BJ (cell line): ENCODE measurements at regions not wholly inside any gene's neighbourhood (a gene's known extent, or its start where the extent isn't known, plus 50 kb on each side); places are given as distances from the start of the nearest gene placed in this dataset.

ENCODE experiments used
- CTCF ChIA-PET: fragments of 350-600 bp; formaldehyde crosslinking; extraction: SDS; loops from one replicate; lab custom pipeline; 2021; ENCODE audit warnings: antibody characterized with exemption, inconsistent platforms; lab: Yijun Ruan, JAX
- POLR2A ChIA-PET: fragments of 300-600 bp; sonication (Branson Sonifier 250); formaldehyde crosslinking; extraction: SDS; loops from one replicate; lab custom pipeline; 2021; ENCODE audit warnings: antibody characterized with exemption; lab: Charles Lee
- DNase-seq: peaks from one replicate; pipeline ENCODE4 v3.0.0-alpha.2; 2011; ENCODE audit warnings: low read depth
- H3K27me3 ChIP-seq: 2 replicates; pipeline ENCODE4 v1.6.0; 2011; ENCODE audit warnings: low read length; ENCODE audit not compliant: control insufficient read depth, insufficient read depth
- H3K36me3 ChIP-seq: 2 replicates; pipeline ENCODE4 v1.5.1; 2011; ENCODE audit warnings: low read length; ENCODE audit not compliant: control insufficient read depth, insufficient read depth
- H3K4me3 ChIP-seq: 2 replicates; pipeline ENCODE4 v1.5.1; 2011; ENCODE audit warnings: low read depth, mild to moderate bottlenecking, control low read depth, low read length
- TF ChIP-seq, protein P1 (sequence below): IDR thresholded peaks from 2 replicates; pipeline ENCODE4 v1.5.1; 2011; ENCODE audit warnings: low read depth, mild to moderate bottlenecking, control low read depth, inconsistent platforms, low read length, moderate library complexity; ENCODE audit not compliant: insufficient read depth

DNA sequence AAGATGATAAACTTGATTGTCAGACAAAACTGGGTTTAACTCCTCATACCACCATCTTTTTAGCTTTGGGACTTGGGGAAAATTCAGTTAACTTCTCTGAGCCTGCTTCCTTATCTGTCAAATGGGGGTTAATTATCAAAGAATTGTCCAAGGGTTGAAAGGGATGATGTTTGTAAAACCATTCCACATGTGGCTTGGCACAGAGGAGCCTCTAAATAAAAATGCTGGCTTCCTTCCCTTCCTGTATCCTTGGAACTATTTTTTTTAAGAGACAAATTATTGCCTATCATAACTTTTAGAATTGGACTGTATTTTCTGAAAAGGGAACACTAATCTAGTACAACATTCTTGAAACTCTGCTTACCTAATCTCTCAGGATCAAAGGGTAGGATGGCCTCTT, 143.4 kb upstream of the USP24 start:
- CTCF ChIA-PET: interaction anchor here (1.3 to 3.9 kb wide), 4 partner anchors 12 to 20 kb away, joined by 3 to 21 read pairs (median 4); no protein-coding TSS in a partner anchor
- Histone ChIP-seq H3K4me3 (no peak overlapping the region), H3K36me3 (no peaks in the 10 kb centered on the region), H3K27me3 (no peaks in the 10 kb centered on the region)
- no peak for DNase-seq
- TF ChIP-seq, protein P1, sequence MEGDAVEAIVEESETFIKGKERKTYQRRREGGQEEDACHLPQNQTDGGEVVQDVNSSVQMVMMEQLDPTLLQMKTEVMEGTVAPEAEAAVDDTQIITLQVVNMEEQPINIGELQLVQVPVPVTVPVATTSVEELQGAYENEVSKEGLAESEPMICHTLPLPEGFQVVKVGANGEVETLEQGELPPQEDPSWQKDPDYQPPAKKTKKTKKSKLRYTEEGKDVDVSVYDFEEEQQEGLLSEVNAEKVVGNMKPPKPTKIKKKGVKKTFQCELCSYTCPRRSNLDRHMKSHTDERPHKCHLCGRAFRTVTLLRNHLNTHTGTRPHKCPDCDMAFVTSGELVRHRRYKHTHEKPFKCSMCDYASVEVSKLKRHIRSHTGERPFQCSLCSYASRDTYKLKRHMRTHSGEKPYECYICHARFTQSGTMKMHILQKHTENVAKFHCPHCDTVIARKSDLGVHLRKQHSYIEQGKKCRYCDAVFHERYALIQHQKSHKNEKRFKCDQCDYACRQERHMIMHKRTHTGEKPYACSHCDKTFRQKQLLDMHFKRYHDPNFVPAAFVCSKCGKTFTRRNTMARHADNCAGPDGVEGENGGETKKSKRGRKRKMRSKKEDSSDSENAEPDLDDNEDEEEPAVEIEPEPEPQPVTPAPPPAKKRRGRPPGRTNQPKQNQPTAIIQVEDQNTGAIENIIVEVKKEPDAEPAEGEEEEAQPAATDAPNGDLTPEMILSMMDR: no peak
- POLR2A ChIA-PET: no interaction called here

DNA sequence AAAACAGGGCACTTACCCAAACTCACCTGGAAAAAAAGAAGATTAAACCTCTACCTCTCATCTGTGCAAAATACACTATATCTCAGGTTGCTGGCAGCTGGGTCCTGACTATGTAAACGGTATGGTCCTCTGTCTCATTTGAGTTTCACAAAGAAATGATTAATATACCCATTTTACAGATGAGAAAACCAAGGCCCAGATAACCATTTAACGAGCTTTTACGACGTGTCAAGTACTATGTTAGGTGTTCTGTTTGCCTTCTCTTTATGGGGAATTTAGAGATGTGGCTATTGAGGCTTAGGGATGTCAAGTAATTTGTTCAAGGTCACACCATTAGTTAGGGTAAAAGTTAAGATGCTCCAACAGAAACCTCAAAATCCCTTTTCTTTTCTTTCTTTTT, 140.4 kb upstream of the USP24 start:
- TF ChIP-seq, protein P1: no peak
- no peaks in the 10 kb centered on the region; the same call in 1 of the 2 replicates for H3K27me3 ChIP-seq
- ChIA-PET POLR2A (no interaction called here), CTCF (no interaction called here)
- no peak for DNase-seq
- H3K36me3 ChIP-seq: no peaks in the 10 kb centered on the region
- no peak overlapping the region for H3K4me3 ChIP-seq

DNA sequence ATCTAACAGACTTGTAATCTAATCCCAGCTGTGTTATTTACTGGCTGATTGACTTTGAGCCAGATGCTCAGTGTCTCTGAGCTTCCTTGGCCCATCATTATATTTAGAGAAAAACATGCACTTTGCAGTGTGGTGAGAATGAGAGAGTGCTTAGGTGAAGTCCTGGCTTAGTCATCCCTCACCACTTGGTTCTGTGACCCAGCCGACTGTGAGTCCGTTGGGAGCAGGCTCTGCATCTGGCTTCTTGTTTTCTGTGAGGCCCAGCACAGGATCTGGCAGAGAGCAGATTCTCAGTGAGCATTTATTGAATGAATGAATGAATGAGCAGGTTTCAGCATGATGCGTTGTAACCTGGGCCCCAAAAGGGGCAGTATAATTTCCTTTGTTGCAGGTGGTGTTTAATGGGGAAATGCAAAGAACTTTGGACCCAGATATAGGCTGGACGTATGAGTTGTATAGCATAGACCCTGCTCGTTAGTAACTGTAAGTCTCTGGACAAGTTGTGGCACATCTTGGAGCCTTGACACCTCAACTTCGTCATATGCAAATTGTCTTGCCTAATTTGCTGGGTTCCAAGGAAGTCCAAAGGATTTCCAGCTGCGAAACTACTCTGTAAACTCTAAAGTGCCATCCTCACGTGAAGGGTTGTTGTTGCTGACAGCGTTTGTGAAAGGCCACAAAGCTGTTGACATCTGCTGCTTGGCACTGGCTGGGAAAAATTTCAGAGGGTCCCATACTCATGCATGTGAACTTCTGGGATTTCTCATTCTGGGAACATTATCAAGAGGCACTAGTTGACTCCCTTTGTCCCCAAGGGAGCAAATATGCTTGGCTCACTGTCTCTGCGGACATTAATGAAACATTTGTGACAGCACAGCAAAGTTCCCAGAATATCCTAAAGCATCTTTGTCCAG, 138.8 kb upstream of the USP24 start:
- H3K27me3 ChIP-seq: no peaks in the 10 kb centered on the region; the same call in 1 of the 2 replicates
- no peaks in the 10 kb centered on the region for H3K36me3 ChIP-seq
- ChIA-PET POLR2A (no interaction called here), CTCF (interaction anchor here (1.4 to 1.9 kb wide), 2 partner anchors 16 to 22 kb away, joined by 4 read pairs; no protein-coding TSS in a partner anchor)
- H3K4me3 ChIP-seq: no peak overlapping the region
- TF ChIP-seq, protein P1: no peak
- DNase-seq: no peak

DNA sequence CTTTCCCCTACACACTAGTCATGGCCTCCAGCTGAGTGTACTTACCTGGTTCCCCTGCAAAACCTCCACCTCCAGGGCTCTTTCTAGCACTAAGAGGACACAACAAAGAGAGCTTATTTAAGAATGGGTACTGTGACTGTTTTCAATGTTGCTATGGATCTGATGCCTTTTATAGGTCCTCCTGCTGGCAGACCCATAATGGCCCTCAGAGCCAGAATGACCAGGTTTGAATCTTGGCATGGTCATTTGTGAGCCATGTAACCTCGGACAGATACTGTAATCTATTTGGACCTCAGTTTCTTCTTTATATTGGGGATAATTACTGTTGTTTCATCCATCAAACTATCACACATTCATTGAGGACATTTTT, 137.6 kb upstream of the USP24 start:
- CTCF ChIA-PET: interaction anchor here (1.4 to 1.9 kb wide), 2 partner anchors 15 to 23 kb away, joined by 4 read pairs; no protein-coding TSS in a partner anchor

More for the DNA sequence above, 137.6 kb upstream of the USP24 start:
- TF ChIP-seq, protein P1: no peak
- DNase-seq: no peak
- H3K4me3 ChIP-seq: no peak overlapping the region
- no peaks in the 10 kb centered on the region for H3K36me3 ChIP-seq
- POLR2A ChIA-PET: interaction anchor here (0.5 kb wide), 1 partner anchor 1407 kb away, joined by 3 read pairs; the partner anchor contains the start of gene IFT25
- no peaks in the 10 kb centered on the region; the same call in 1 of the 2 replicates for H3K27me3 ChIP-seq
